ENCODE measurements at regions not wholly inside any gene's neighbourhood (a gene's known extent, or its start where the extent isn't known, plus 50 kb on each side); places are given as distances from the start of the nearest gene placed in this dataset.

GRCh38 chr6:166106076-166106686 is 61.5 kb downstream of the TBXT start:
- peak; percentile 74 for DNase-seq
- Histone ChIP-seq H3K9me3 (peaks cover 0 to 4% of the 10 kb centered on the region in 2 donors), H3K4me3 (no peak overlapping the region), H3K4me1 (no peaks in the 10 kb centered on the region), H3K36me3 (no peaks in the 10 kb centered on the region), H3K27me3 (no peaks in the 10 kb centered on the region), H3K27ac (no peak overlapping the region)
- intact Hi-C loops (cut with DNase I; ENCODE audit: low total_unique reads), result no loop called here
- no peak for TF ChIP-seq POLR2A (IDR thresholded peaks at IDR 0.05)
- TF ChIP-seq, protein P1, sequence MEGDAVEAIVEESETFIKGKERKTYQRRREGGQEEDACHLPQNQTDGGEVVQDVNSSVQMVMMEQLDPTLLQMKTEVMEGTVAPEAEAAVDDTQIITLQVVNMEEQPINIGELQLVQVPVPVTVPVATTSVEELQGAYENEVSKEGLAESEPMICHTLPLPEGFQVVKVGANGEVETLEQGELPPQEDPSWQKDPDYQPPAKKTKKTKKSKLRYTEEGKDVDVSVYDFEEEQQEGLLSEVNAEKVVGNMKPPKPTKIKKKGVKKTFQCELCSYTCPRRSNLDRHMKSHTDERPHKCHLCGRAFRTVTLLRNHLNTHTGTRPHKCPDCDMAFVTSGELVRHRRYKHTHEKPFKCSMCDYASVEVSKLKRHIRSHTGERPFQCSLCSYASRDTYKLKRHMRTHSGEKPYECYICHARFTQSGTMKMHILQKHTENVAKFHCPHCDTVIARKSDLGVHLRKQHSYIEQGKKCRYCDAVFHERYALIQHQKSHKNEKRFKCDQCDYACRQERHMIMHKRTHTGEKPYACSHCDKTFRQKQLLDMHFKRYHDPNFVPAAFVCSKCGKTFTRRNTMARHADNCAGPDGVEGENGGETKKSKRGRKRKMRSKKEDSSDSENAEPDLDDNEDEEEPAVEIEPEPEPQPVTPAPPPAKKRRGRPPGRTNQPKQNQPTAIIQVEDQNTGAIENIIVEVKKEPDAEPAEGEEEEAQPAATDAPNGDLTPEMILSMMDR (IDR thresholded peaks at IDR 0.05), result peak; percentile 79 to 91 (median 82)

- H3K4me3 ChIP-seq, result no peak overlapping the region
- H3K27ac ChIP-seq, result no peak overlapping the region
- intact Hi-C loops (cut with DNase I; ENCODE audit: low total_unique reads), result no loop called here
- no peaks in the 10 kb centered on the region for H3K27me3 ChIP-seq
- H3K9me3 ChIP-seq, result peaks cover 0 to 4% of the 10 kb centered on the region in 2 donors
- no peak for DNase-seq
- TF ChIP-seq, protein P1 (IDR thresholded peaks at IDR 0.05), result no peak
- TF ChIP-seq POLR2A (IDR thresholded peaks at IDR 0.05), result no peak
- H3K36me3 ChIP-seq, result no peaks in the 10 kb centered on the region
- H3K4me1 ChIP-seq, result no peaks in the 10 kb centered on the region
Measured at GRCh38 chr6:166105341-166106075, 62.1 kb downstream of the TBXT start.

DNA sequence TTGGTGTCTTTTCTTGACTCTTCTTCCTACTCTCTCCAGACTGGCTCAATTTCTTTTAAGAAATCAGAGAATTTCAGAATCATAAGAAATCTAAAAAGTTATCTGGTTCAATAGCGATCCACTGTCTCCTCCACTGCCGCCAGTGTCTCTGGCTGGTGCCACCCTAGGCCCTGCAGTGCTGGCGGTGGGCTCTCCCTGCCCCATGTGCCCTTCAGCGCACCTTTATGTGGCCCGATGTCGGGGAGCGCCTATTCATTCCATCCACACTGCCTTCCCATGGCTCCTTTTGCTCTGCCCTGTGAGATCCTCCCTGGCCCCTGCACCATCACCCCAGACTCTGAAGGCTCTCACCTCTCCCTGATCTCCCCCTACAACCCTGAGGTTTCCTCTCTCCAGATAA is 62.8 kb downstream of the TBXT start:
- peaks cover 0 to 4% of the 10 kb centered on the region in 2 donors for H3K9me3 ChIP-seq
- intact Hi-C loops (cut with DNase I; ENCODE audit: low total_unique reads), result no loop called here
- TF ChIP-seq POLR2A (IDR thresholded peaks at IDR 0.05), result no peak
- TF ChIP-seq, protein P1 (IDR thresholded peaks at IDR 0.05), result no peak
- no peaks in the 10 kb centered on the region for H3K36me3 ChIP-seq
- no peak overlapping the region for H3K27ac ChIP-seq
- H3K4me3 ChIP-seq, result no peak overlapping the region
- H3K4me1 ChIP-seq, result no peaks in the 10 kb centered on the region
- no peaks in the 10 kb centered on the region for H3K27me3 ChIP-seq
- no peak for DNase-seq

DNA sequence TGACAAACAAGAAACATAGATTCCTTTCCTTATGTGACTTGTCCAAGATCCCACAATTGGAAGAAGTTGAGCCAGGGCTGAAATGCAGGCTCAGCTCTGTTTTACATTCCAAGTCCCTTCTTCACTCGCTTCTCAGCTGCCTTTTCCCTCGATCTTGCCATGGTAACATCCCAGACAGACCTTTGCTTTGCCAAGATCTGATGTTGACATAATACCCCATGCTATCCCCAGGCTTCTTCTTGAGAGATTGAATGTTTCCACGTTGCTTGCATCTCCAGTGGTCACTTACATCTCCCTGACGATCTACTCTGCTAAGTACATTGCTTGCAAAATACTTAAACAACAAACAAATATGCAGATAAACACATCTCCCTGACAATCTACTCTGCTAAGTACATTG is 63.5 kb downstream of the TBXT start:
- TF ChIP-seq, protein P1 (IDR thresholded peaks at IDR 0.05), result no peak
- TF ChIP-seq POLR2A (IDR thresholded peaks at IDR 0.05), result no peak
- H3K9me3 ChIP-seq, result peaks cover 0 to 4% of the 10 kb centered on the region in 2 donors
- H3K4me3 ChIP-seq, result no peak overlapping the region
- H3K27me3 ChIP-seq, result no peaks in the 10 kb centered on the region
- no peaks in the 10 kb centered on the region for H3K4me1 ChIP-seq
- H3K36me3 ChIP-seq, result no peaks in the 10 kb centered on the region
- DNase-seq, result no peak
- intact Hi-C loops (cut with DNase I; ENCODE audit: low total_unique reads), result no loop called here
- no peak overlapping the region for H3K27ac ChIP-seq

- Histone ChIP-seq H3K4me3 (no peak overlapping the region), H3K27ac (no peak overlapping the region), H3K4me1 (no peaks in the 10 kb centered on the region), H3K36me3 (no peaks in the 10 kb centered on the region), H3K27me3 (no peaks in the 10 kb centered on the region), H3K9me3 (peaks cover 0 to 4% of the 10 kb centered on the region in 2 donors)
- DNase-seq, result no peak
- TF ChIP-seq, protein P1 (IDR thresholded peaks at IDR 0.05), result no peak
- no peak for TF ChIP-seq POLR2A (IDR thresholded peaks at IDR 0.05)
- intact Hi-C loops (cut with DNase I; ENCODE audit: low total_unique reads), result no loop called here
Measured at GRCh38 chr6:166101819-166102419, 65.7 kb downstream of the TBXT start.

All from uterus (tissue), 3 donors.